ENCODE measurements at regions not wholly inside any gene's neighbourhood (a gene's known extent, or its start where the extent isn't known, plus 50 kb on each side); places are given as distances from the start of the nearest gene placed in this dataset.

- no peak for ATAC-seq
- H3K4me1 Mint-ChIP-seq, result peaks cover 8% of the 10 kb centered on the region
- no peaks in the 10 kb centered on the region for H3K27me3 Mint-ChIP-seq (ENCODE audit: low read depth)
- no peak for TF ChIP-seq RORB (CRISPR knock-in tag; IDR thresholded peaks at IDR 0.05)
- no peak for TF ChIP-seq ZNF423 (CRISPR knock-in tag; IDR thresholded peaks at IDR 0.05)
- no peak for TF ChIP-seq NFYB (CRISPR knock-in tag; conservative IDR thresholded peaks at IDR 0.05; ENCODE audit: low read depth)
- H3K9me3 Mint-ChIP-seq, result no peaks in the 10 kb centered on the region
- H3K36me3 Mint-ChIP-seq, result no peaks in the 10 kb centered on the region
- CTCF ChIA-PET, result no interaction called here
- no peak for DNase-seq (ENCODE audit: low spot score)
- no peak overlapping the region for H3K27ac Mint-ChIP-seq
- POLR2A ChIA-PET, result no interaction called here
- no peak overlapping the region for H3K4me3 Mint-ChIP-seq
Observed at GRCh38 chr7:97506728-97507127, 225.2 kb upstream of the TAC1 start.

- DNase-seq (ENCODE audit: low spot score) (no peak), ATAC-seq (no peak)
- POLR2A ChIA-PET, result no interaction called here
- no peak overlapping the region for H3K4me3 Mint-ChIP-seq
- H3K36me3 Mint-ChIP-seq, result no peaks in the 10 kb centered on the region
- no peaks in the 10 kb centered on the region for H3K27me3 Mint-ChIP-seq (ENCODE audit: low read depth)
- H3K9me3 Mint-ChIP-seq, result no peaks in the 10 kb centered on the region
- H3K4me1 Mint-ChIP-seq, result no peaks in the 10 kb centered on the region
- no peak overlapping the region for H3K27ac Mint-ChIP-seq
- TF ChIP-seq, protein P1, sequence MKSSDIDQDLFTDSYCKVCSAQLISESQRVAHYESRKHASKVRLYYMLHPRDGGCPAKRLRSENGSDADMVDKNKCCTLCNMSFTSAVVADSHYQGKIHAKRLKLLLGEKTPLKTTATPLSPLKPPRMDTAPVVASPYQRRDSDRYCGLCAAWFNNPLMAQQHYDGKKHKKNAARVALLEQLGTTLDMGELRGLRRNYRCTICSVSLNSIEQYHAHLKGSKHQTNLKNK (CRISPR knock-in tag; IDR thresholded peaks at IDR 0.05), result no peak
- TF ChIP-seq, protein P2, sequence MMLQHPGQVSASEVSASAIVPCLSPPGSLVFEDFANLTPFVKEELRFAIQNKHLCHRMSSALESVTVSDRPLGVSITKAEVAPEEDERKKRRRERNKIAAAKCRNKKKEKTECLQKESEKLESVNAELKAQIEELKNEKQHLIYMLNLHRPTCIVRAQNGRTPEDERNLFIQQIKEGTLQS (CRISPR knock-in tag; conservative IDR thresholded peaks at IDR 0.05), result no peak
- CTCF ChIA-PET, result interaction anchor here (1.1 to 1.3 kb wide), 2 partner anchors 13 to 95 kb away, joined by 3 to 4 read pairs; no protein-coding TSS in a partner anchor
Observed at GRCh38 chr7:97512441-97513207, 219.3 kb upstream of the TAC1 start.

- H3K27me3 Mint-ChIP-seq (ENCODE audit: low read depth), result no peaks in the 10 kb centered on the region
- no peaks in the 10 kb centered on the region for H3K4me1 Mint-ChIP-seq
- H3K9me3 Mint-ChIP-seq, result no peaks in the 10 kb centered on the region
- ATAC-seq (no peak), DNase-seq (ENCODE audit: low spot score) (no peak)
- H3K4me3 Mint-ChIP-seq, result no peak overlapping the region
- no peak for TF ChIP-seq ZNF416 (CRISPR knock-in tag; IDR thresholded peaks at IDR 0.05)
- TF ChIP-seq GABPB1 (CRISPR knock-in tag; IDR thresholded peaks at IDR 0.05), result no peak
- TF ChIP-seq, protein P3, sequence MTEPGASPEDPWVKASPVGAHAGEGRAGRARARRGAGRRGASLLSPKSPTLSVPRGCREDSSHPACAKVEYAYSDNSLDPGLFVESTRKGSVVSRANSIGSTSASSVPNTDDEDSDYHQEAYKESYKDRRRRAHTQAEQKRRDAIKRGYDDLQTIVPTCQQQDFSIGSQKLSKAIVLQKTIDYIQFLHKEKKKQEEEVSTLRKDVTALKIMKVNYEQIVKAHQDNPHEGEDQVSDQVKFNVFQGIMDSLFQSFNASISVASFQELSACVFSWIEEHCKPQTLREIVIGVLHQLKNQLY (CRISPR knock-in tag; IDR thresholded peaks at IDR 0.05), result no peak
- no peak for TF ChIP-seq SMAD4 (CRISPR knock-in tag; IDR thresholded peaks at IDR 0.05)
- no peak for TF ChIP-seq GRHL2 (CRISPR knock-in tag; IDR thresholded peaks at IDR 0.05; ENCODE audit: insufficient replicate concordance, severe bottlenecking)
- no peak for TF ChIP-seq ZNF281 (CRISPR knock-in tag; IDR thresholded peaks at IDR 0.05)
- TF ChIP-seq, protein P2 (CRISPR knock-in tag; conservative IDR thresholded peaks at IDR 0.05), result no peak
- no peak for TF ChIP-seq CBFB (CRISPR knock-in tag; IDR thresholded peaks at IDR 0.05; ENCODE audit: low read depth)
- POLR2A ChIA-PET, result no interaction called here
- no peaks in the 10 kb centered on the region for H3K36me3 Mint-ChIP-seq
- H3K27ac Mint-ChIP-seq, result no peak overlapping the region
- CTCF ChIA-PET, result interaction anchor here (1.3 kb wide), 1 partner anchor 95 kb away, joined by 3 read pairs; no protein-coding TSS in a partner anchor
Observed at GRCh38 chr7:97513326-97513725, 218.6 kb upstream of the TAC1 start.

- Mint-ChIP-seq H3K9me3 (peaks cover 18% of the 10 kb centered on the region), H3K36me3 (0 out of 2 replicates have a peak, but pooled peaks cover 4% of the 10 kb centered on the region), H3K27me3 (ENCODE audit: low read depth) (no peaks in the 10 kb centered on the region), H3K4me3 (no peak overlapping the region), H3K27ac (no peak overlapping the region), H3K4me1 (no peaks in the 10 kb centered on the region)
- ChIA-PET CTCF (no interaction called here), POLR2A (no interaction called here)
- DNase-seq (ENCODE audit: low spot score), result no peak
- no peak for ATAC-seq
- TF ChIP-seq ZNF423 (CRISPR knock-in tag; IDR thresholded peaks at IDR 0.05) (no peak), ETV6 (CRISPR knock-in tag; IDR thresholded peaks at IDR 0.05) (no peak), USF1 (CRISPR knock-in tag; IDR thresholded peaks at IDR 0.05) (no peak), ZNF317 (CRISPR knock-in tag; IDR thresholded peaks at IDR 0.05; ENCODE audit: borderline replicate concordance, low read depth) (no peak), SMAD4 (CRISPR knock-in tag; IDR thresholded peaks at IDR 0.05) (no peak), PRDM15 (CRISPR knock-in tag; IDR thresholded peaks at IDR 0.05) (no peak)
- TF ChIP-seq, protein P1 (CRISPR knock-in tag; IDR thresholded peaks at IDR 0.05), result no peak
- TF ChIP-seq, protein P4, sequence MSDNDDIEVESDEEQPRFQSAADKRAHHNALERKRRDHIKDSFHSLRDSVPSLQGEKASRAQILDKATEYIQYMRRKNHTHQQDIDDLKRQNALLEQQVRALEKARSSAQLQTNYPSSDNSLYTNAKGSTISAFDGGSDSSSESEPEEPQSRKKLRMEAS (CRISPR knock-in tag; IDR thresholded peaks at IDR 0.05), result no peak
Observed at GRCh38 chr7:97541188-97541587, 190.7 kb upstream of the TAC1 start.

All from WTC11 (cell line).